Smooth muscle cell of the brain vasculature (primary cell): ENCODE measurements at regions not wholly inside any gene's neighbourhood (a gene's known extent, or its start where the extent isn't known, plus 50 kb on each side); places are given as distances from the start of the nearest gene placed in this dataset.
"Not testable (repeated sequence)": the region's sequence is repeated elsewhere in the genome, so short reads cannot be mapped to it uniquely, and the experiment has no call there.

Experiments
- DNase-seq: peaks from one replicate; pipeline ENCODE4 v3.0.0-alpha.2; 2012; ENCODE audit warnings: low read depth, low spot score

DNA sequence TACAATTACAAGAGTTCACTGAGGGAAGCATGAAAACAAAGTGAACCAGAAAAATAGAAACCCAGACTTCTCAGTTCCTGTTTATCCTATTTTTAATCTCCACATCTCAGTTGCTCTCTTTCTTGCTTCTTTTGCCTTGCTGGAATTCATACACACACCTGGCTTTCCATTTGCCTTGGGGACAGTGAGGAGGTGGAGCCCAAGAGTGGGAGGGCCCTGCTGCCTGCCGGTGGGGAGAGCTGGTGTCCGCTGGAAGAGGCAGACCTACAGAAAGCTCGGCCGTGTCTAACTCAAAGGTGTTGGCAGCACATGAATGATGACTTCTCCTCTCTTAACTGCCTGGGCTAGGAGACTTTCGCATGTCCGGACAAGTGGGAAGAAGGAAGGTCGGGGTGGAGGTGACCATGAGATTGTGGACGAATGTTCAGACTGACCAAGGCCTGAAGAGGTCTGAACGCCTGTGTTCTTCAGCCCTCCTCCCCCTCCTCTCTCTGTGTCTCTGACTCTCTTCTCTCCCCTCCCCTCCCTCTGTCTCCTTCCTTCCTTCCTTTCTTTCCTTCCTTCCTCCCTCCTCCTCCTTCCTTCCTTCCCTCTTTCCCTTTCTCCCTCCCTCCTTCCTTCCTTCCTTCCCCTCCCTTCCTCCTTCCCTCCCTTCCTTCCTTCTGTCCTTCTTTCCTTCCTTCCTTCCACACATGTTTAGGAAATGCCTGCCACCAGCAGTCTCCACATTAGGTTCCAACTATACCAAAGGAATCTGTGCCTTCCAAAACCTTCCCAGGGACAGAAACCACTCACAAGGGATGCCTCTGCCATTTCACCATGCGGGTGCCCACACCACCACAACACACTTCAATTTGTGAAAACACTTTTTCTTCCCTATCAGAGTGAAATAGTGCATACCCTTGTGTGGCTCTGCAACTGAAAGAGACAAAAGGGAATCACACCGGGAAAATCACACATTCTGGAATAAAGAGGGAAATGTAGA, 157.3 kb upstream of the RUNX1 start:
- DNase-seq = no peak

DNA sequence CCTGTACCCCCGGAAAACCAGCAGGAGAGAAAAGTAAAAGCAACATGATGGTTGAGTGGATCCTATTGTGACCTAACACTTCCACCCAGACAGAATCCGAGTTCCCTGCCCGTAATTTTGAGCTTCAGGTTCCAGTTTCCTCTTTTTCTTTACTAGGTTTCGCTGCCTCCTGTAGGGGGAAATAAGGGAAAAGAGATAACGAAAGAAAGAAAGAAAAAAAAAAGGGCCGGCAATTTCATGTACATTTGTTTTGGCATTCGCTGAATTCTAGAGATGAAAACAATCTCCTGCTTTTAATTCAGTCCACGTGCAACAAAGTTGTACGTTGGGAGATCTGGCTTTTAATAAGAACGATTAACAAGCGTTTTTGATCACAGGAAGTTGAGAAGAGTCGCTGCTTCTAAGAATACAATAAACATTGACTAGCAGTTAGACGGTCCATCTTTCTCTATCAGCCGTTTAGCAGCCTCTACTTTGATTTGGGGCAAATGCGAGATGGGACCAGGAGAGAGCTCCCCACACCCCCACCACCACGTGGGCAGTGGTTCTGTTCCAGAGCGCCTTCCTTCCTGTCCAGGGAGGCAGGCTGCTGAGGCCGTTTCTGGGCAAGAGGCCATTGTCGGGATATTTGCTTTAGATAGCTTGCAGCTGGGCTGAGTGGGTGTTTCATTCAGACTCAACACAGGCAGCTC, 155.9 kb upstream of the RUNX1 start:
- DNase-seq = no peak

DNA sequence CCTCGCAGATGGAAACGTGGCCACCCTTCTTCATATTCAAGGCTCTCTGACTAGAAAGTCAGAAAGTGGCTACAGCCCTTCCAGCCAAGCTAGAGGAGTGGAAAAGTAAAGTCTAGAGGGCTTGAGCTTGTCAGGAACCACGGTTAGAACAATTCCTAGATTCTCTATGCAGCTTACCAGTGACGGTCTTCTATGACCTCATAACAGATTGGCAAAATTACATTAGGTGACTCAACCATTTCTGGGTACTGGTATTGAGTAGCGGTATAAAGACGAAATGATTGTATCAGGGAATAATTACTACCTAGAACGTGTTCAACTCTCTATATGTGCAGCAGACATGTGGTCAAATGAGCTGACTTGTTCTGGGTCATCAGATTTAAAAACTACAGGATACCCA, 155.0 kb upstream of the RUNX1 start:
- no peak for DNase-seq

DNA sequence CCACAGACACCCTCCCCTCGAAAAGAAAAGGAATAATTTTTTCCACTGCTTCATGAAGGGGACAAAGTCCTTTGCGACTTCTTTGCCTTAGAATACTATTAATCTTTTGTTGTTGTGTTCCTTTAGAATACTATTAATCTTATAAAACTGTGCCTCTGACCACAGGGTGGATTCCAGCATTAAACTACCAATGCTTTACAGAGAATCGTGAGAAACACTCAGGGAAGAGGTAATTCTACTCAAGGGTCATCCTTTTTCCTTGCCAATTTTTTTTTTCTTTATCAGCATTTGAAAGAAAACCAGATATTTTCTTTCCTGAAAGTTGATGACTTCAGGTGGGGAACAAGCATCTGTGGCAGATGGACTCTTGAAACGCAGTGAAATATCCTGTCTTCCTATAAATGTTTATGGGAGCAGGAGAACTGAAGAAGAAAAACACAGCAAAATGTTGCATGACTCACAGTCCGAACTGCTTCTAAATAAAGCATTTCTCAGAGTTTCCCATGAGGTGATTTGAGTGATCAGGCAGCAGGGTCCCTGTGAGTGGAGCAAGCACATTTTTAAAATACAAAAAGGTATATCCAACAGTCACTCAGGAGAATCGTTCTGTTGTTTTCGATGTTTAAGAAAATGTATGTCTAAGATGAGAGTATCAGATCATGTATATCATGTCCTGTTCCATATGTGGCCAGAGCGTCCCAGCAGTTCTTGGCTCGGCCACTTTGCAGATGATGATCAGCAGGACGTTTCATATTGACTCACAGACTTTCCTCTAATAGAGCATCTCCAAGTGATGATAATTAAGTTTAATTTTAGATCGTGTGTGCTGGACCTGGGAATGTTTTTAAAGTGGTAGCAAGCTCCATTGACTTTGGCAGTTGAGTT, 154.2 kb upstream of the RUNX1 start:
- DNase-seq = peak; percentile 66

GRCh38 chr21:35202431-35202830, 153.3 kb upstream of the RUNX1 start:
- no peak for DNase-seq

- DNase-seq = no peak
Measured at GRCh38 chr21:35201799-35202198, 152.7 kb upstream of the RUNX1 start.

DNA sequence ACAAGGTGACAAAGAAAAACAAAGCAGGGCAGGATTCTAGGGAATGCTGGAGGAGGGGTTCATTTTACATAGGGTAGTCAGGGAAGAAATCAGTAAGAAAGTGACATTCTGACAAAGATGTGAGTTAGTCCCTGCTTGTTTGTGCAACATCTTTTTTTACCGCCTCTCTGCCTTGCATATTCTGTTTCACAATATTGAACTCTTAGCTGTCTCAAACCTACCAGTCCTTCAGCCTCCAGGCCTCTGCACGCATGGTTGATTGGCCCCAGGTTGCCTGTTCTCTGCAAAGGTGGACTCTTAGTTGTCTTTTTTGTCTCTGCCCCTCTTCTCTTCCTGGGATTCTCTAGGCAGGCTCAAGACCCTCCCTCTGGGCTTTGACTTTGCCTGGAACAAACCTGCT, 152.2 kb upstream of the RUNX1 start:
- no peak for DNase-seq

DNA sequence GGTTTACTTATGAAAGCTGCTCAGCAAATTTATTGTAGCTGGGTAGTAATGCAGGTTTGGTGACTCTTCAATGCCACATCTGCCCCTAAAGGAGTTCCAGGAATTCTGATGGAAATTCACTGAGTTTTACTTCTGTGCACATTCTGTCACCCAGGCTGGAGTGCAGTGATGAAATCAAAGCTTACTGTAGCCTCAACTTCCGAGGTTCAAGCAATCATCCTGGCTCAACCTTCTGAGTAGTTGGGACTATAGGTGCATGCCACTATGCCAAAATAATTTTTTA, 150.6 kb upstream of the RUNX1 start:
- DNase-seq = no peak

DNA sequence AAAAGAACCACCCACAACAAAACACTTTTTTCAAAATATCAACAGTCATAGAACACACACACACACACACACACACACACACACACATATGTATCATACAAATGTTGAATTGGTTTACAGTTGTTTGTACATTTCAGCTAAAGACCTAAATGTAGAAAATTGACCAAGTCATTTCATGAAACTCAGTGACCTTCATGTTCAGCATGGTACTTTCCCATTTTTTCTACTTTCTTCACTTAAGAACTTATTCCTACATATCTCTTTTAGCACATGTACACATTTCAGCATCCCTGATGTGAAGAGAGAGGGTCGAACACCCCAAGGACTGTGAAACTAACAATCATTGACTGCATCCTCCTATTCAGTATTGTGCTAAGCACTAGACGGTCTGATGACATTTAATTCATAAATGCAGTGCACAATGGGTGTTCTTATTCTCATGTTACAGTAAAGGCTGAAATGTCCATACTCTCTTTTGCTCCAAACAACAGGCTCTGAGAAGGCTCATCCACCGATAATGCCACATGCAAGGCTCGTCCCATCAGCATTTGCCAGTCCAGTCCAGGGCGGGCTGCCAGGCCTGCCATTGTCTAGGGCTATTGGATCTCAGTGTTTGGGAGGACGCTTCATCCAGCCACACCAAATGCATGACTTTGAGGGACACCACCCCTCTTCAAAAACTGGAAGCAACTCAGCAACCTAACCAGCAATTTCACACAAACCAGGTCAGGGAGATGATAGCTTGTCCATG, 150.1 kb upstream of the RUNX1 start:
- no peak for DNase-seq

DNA sequence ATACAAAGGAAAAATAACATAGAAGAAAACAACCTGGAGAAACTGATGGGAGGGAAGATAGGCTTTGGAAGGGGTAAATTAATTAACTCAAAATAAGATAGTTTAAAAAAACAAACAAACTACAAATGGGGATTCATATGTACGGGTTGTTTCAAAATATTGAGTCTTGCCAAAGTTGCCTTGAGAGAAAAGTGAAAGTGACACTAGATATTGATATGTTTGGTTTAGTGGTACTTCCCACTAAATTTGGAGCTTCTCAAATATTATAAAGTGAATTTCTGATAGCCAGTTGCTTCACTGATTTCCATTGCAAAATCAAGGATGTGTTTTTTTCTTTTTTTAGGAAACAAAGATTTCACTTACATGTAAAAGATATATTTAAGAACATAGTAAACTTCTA, 149.5 kb upstream of the RUNX1 start:
- DNase-seq = no peak

GRCh38 chr21:35197992-35198431, 148.9 kb upstream of the RUNX1 start:
- no peak for DNase-seq

DNA sequence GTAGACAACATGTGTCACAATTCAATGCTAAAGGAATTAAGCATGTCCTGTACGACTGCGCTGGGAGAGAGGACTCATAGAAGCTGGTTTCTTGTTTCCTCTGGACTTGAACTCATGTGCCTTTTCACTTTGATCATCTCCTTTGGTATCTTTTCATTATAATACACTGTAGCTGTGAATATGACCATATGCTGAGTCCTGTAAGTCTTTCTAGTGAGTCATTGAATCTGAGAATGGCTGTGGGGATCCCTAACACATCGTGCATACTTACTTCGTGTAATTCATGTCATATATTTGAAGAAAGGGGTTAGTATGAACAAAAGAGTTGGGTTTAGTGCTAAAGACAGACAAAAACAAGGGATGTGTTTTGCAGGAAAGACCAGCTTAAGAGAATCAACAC, 148.1 kb upstream of the RUNX1 start:
- no peak for DNase-seq

DNA sequence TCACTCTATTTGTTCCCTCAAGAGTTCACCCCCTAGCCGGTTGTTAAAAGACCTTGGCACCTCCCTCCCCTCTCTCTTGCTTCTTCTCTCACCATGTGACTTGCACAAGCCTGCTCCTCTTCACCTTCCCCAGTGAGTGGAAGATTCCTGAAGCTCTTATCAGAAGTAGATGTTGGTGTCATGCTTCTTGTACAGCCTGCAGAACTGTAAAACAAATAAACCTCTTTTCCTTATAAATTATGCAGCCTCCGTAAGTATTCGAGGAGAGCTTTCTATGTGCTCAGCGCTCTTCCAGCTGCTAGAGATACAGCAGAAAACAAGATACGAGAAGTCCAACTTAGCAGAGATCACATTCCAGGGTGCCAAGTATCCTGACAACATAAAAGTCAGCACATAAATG, 147.0 kb upstream of the RUNX1 start:
- no peak for DNase-seq

GRCh38 chr21:35195232-35195631, 146.1 kb upstream of the RUNX1 start:
- no peak for DNase-seq

GRCh38 chr21:35191754-35192153, 142.7 kb upstream of the RUNX1 start:
- no peak for DNase-seq

DNA sequence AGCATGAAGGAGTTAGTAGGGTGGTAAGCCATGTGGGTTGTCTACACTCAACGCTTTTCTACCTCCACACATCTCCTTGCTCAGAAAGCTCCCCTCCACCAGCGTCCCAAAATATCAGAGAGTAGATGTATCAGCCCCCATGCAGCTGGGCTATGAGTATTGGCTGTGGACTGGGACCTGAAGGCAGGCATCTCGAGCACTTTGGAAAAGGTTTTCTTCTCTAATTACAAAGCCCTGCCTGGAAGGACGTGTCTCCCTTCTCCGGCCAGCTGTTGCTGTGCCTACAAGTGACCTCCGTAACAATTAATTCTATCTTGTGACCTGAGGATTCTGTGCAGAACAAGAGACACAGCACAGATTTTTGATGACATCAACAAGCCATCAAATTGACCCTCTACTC, 142.0 kb upstream of the RUNX1 start:
- DNase-seq = no peak

DNA sequence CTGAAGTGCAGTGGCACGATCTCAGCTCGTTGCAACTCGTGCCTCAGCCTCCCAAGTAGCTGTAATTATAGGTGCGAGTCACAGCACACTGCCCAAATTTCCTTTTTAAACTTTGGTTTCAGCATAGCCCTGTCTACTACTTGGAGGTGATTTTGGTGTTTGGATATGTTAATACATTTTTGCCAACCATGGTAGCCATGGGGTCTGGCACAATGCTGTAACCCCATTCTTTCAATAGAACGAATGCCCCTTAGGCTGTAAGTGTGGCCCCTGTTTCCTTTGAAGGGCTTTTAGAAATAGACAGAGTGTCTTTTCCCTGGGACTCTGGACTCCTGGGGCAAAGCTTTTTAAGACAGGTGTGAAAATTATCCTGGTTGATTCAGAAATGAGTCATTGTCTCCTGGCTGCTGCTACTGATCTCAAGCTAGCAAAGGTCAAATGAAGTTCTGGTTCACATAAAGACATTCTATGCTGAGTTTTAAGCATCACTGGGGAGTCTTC, 141.1 kb upstream of the RUNX1 start:
- no peak for DNase-seq

- DNase-seq = no peak
Measured at GRCh38 chr21:35189077-35189863, 140.2 kb upstream of the RUNX1 start.

DNA sequence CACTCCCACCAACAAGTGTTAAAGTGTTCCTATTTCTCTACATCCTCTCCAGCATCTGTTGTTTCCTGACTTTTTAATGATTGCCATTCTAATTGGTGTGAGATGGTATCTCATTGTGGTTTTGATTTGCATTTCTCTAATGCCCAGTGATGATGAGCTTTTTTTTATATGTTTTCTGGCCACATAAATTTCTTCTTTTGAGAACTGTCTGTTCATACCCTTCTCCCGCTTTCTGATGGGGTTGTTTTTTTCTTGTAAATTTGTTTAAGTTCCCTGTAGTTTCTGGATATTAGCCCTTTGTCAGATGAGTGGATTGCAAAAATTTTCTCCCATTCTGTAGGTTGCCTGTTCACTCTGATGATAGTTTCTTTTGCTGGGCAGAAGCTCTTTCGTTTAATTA, 134.3 kb upstream of the RUNX1 start:
- DNase-seq = not testable (repeated sequence)

DNA sequence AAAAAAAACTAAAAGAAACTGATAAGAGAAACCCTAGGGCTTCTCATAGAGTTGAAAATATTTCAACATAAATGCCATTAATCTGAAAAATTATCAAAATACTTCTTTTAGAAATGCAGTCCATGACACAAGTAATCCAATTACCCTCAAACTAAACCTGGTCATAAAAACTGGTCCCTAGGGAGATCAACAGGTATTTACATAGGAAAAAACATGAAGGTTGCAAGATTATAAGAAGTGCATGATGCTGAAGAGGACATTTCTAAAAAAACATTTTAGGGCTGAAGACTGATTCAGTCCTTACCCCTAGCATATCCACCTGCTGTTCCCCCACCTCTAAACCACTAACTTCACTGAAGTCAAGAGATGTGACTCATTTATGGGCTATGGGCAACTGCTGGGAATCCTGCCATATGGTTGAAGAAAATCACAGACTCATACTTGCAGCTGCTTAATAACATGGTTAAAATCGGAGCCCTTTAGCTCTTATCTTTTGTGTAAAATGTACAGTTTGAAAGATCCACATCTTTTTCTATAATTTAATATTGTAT, 131.0 kb upstream of the RUNX1 start:
- DNase-seq = no peak
